GM12878 (cell line): ENCODE measurements at regions not wholly inside any gene's neighbourhood (a gene's known extent, or its start where the extent isn't known, plus 50 kb on each side); places are given as distances from the start of the nearest gene placed in this dataset.

Source experiments
- ATAC-seq: fragments of 200-7000 bp; cut with Tn5 transposase; 3 replicates; pipeline ENCODE4 v1.9.1; 2020; ENCODE audit warnings: mild to moderate bottlenecking, moderate library complexity
- BruUV-seq: library from RNA; stranded (reverse); fragments of 400-500 nt; replicated peaks from 2 replicates; lab custom pipeline; 2021; lab: Mats Ljungman, UMichigan
- CTCF ChIA-PET: fragments of 300-600 bp; sonication (Branson Sonifier 250); formaldehyde crosslinking; extraction: SDS; loops from one replicate; lab custom pipeline; 2021; ENCODE audit warnings: inconsistent platforms; lab: Yijun Ruan, JAX
- POLR2A ChIA-PET: fragments of 350-600 bp; formaldehyde crosslinking; extraction: SDS; loops from one replicate; lab custom pipeline; 2021; ENCODE audit warnings: inconsistent platforms; lab: Charles Lee
- RAD21 ChIA-PET: fragments of 300-600 bp; sonication (Branson Sonifier 250); formaldehyde crosslinking; loops from one replicate; lab custom pipeline; 2023; ENCODE audit warnings: antibody characterized with exemption; ENCODE audit not compliant: unreplicated experiment; lab: Charles Lee
- SMC1A ChIA-PET: fragments of 300-600 bp; sonication (Branson Sonifier 250); formaldehyde crosslinking; loops from one replicate; lab custom pipeline; 2023; ENCODE audit not compliant: unreplicated experiment, uncharacterized antibody; lab: Charles Lee
- DNase-seq: peaks from one replicate; pipeline ENCODE4 v3.0.0-alpha.2; 2011; ENCODE audit warnings: low read depth, low spot score
- FAIRE-seq: peaks from 3 replicates; lab custom pipeline; 2011; peaks lifted over from hg19 to GRCh38; lab: Jason Lieb, UNC
- H2AFZ ChIP-seq: 2 replicates; pipeline ENCODE4 v1.6.0; 2011; ENCODE audit warnings: low read depth, low read length, control low read depth; ENCODE audit not compliant: control insufficient read depth
- H3K27ac ChIP-seq: 2 replicates; pipeline ENCODE4 v1.5.1; 2011; ENCODE audit warnings: control low read depth; ENCODE audit not compliant: control insufficient read depth, insufficient read depth
- H3K27me3 ChIP-seq, 2 experiments: replicated peaks in 1 of 2; 2 replicates each; pipeline versions ENCODE4 v1.6.0 to v1.6.1; 2011; ENCODE audit warnings: low read length in 1 of 2; ENCODE audit not compliant: control insufficient read depth in 2 of 2, insufficient read depth in 2 of 2
- H3K36me3 ChIP-seq, 2 experiments: 2 replicates each; pipeline ENCODE4 v1.5.1; 2011; ENCODE audit warnings: low read length in 1 of 2; ENCODE audit not compliant: control insufficient read depth in 2 of 2, insufficient read depth in 2 of 2
- H3K4me1 ChIP-seq: 2 replicates; pipeline ENCODE4 v1.6.1; 2011; ENCODE audit warnings: mild to moderate bottlenecking, low read length, moderate library complexity, mixed read lengths; ENCODE audit not compliant: control insufficient read depth, insufficient read depth
- H3K4me2 ChIP-seq: 2 replicates; pipeline ENCODE4 v1.6.0; 2011; ENCODE audit warnings: control low read depth; ENCODE audit not compliant: control insufficient read depth, insufficient read depth
- H3K4me3 ChIP-seq: fragments of 200-600 bp; sonication (generic); 2 replicates; pipeline ENCODE4 v1.5.1; 2016
- H3K79me2 ChIP-seq: 2 replicates; pipeline ENCODE4 v1.6.0; 2011; ENCODE audit warnings: low read length; ENCODE audit not compliant: control insufficient read depth, insufficient read depth
- H3K9ac ChIP-seq: 2 replicates; pipeline ENCODE4 v1.8.0; 2011; ENCODE audit warnings: low read length, control low read depth, mixed read lengths; ENCODE audit not compliant: control insufficient read depth, insufficient read depth
- H3K9me3 ChIP-seq: replicated peaks from 3 replicates; pipeline ENCODE4 v1.5.1; 2011; ENCODE audit warnings: mild to moderate bottlenecking, low read length; ENCODE audit not compliant: control insufficient read depth, insufficient read depth
- H4K20me1 ChIP-seq: 2 replicates; pipeline ENCODE4 v1.6.0; 2011; ENCODE audit not compliant: control insufficient read depth, insufficient read depth
- CREM ChIP-seq: IDR thresholded peaks from 2 replicates; pipeline ENCODE4 v1.6.1; 2014; ENCODE audit warnings: antibody characterized with exemption, low read depth
- EP300 ChIP-seq, 2 experiments: fragments of 150-350 bp in 1 of 2; IDR thresholded peaks; 2 replicates each; pipeline ENCODE4 v1.6.1; 2011 to 2012; ENCODE audit warnings: low read depth in 2 of 2, low read length in 2 of 2, borderline replicate concordance in 1 of 2, improper control_type of control experiment in 1 of 2, inconsistent platforms in 1 of 2; ENCODE audit not compliant: control insufficient read depth in 1 of 2
- MTA3 ChIP-seq: IDR thresholded peaks from 2 replicates; pipeline ENCODE4 v1.6.1; 2012; ENCODE audit warnings: low read length, inconsistent platforms, borderline replicate concordance
- NFYB ChIP-seq: IDR thresholded peaks from 2 replicates; pipeline ENCODE4 v1.6.1; 2011; ENCODE audit warnings: low read depth, mild to moderate bottlenecking, low read length, improper control_type of control experiment, moderate library complexity; ENCODE audit not compliant: insufficient read depth
- SIN3A ChIP-seq: IDR thresholded peaks from 2 replicates; pipeline ENCODE4 v1.6.1; 2012; ENCODE audit warnings: low read depth, low read length, improper control_type of control experiment
- TARDBP ChIP-seq: IDR thresholded peaks from 2 replicates; pipeline ENCODE4 v1.6.1; 2016; ENCODE audit warnings: borderline replicate concordance
- TBL1XR1 ChIP-seq: IDR thresholded peaks from 2 replicates; pipeline ENCODE4 v1.6.1; 2012; ENCODE audit warnings: low read depth, low read length, improper control_type of control experiment
- TCF12 ChIP-seq: IDR thresholded peaks from 2 replicates; pipeline ENCODE4 v1.6.1; 2011; ENCODE audit warnings: low read depth, mild to moderate bottlenecking, low read length
- WGBS: methylation state at CpG from one replicate; pipeline ENCODE4 v1.1.6; 2016; ENCODE audit warnings: low lambda C conversion rate; ENCODE audit not compliant: insufficient replicate concordance, insufficient coverage; ENCODE audit errors: missing lambda C conversion rate; 5-methylcytosine and 5-hydroxymethylcytosine counted together
- in situ Hi-C: fragments of 300-500 bp; cut with MboI; formaldehyde crosslinking; loops from 9 replicates; pipeline ENCODE4 v1.14.3; 2018; ENCODE audit warnings: mixed read lengths
- intact Hi-C: fragments of 100-400 bp; cut with micrococcal nuclease; formaldehyde crosslinking; loops from one replicate; pipeline ENCODE4 v1.14.2; 2022; ENCODE audit not compliant: unreplicated experiment
- TF ChIP-seq, protein P1 (sequence below): fragments of 450-650 bp; conservative IDR thresholded peaks from 2 replicates; pipeline ENCODE4 v1.6.1; 2017; ENCODE audit warnings: mild to moderate bottlenecking, moderate library complexity
- TF ChIP-seq, protein P2 (sequence below): IDR thresholded peaks from 2 replicates; pipeline ENCODE4 v1.6.1; 2011; ENCODE audit warnings: borderline replicate concordance, low read depth, mild to moderate bottlenecking, moderate library complexity, low read length; ENCODE audit not compliant: insufficient read depth, poor library complexity, severe bottlenecking

- TF ChIP-seq SIN3A (no peak), TARDBP (no peak), EP300 (IDR thresholded peaks at IDR 0.05; ENCODE audit: borderline replicate concordance in 1 of 2, control insufficient read depth in 1 of 2, low read depth in 2 of 2, low read length in 2 of 2) (no peak), TBL1XR1 (no peak), CREM (no peak), MTA3 (no peak), NFYB (no peak), TCF12 (no peak)
- TF ChIP-seq, protein P1, sequence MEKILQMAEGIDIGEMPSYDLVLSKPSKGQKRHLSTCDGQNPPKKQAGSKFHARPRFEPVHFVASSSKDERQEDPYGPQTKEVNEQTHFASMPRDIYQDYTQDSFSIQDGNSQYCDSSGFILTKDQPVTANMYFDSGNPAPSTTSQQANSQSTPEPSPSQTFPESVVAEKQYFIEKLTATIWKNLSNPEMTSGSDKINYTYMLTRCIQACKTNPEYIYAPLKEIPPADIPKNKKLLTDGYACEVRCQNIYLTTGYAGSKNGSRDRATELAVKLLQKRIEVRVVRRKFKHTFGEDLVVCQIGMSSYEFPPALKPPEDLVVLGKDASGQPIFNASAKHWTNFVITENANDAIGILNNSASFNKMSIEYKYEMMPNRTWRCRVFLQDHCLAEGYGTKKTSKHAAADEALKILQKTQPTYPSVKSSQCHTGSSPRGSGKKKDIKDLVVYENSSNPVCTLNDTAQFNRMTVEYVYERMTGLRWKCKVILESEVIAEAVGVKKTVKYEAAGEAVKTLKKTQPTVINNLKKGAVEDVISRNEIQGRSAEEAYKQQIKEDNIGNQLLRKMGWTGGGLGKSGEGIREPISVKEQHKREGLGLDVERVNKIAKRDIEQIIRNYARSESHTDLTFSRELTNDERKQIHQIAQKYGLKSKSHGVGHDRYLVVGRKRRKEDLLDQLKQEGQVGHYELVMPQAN: no peak
These were observed 215.7 kb downstream of the TEX29 start (continued) for GRCh38 chr13:111536075-111536642.

- no peaks in the 10 kb centered on the region for H3K4me1 ChIP-seq
- H3K9ac ChIP-seq: no peak overlapping the region
- FAIRE-seq: no peak
- no peaks in the 10 kb centered on the region for H3K9me3 ChIP-seq
- no peak overlapping the region for H2AFZ ChIP-seq
- intact Hi-C loops: no loop called here
- H3K4me3 ChIP-seq: no peak overlapping the region
- no peaks in the 10 kb centered on the region for H4K20me1 ChIP-seq
- no peak for ATAC-seq
- BruUV-seq: no TSS peak
- ChIA-PET SMC1A (no interaction called here), RAD21 (no interaction called here), POLR2A (no interaction called here), CTCF (no interaction called here)
- no peak overlapping the region for H3K27ac ChIP-seq
- H3K27me3 ChIP-seq: no peaks in the 10 kb centered on the region
- DNase-seq: no peak
- H3K79me2 ChIP-seq: no peaks in the 10 kb centered on the region
- no peak for TF ChIP-seq TCF12
- TF ChIP-seq, protein P2, sequence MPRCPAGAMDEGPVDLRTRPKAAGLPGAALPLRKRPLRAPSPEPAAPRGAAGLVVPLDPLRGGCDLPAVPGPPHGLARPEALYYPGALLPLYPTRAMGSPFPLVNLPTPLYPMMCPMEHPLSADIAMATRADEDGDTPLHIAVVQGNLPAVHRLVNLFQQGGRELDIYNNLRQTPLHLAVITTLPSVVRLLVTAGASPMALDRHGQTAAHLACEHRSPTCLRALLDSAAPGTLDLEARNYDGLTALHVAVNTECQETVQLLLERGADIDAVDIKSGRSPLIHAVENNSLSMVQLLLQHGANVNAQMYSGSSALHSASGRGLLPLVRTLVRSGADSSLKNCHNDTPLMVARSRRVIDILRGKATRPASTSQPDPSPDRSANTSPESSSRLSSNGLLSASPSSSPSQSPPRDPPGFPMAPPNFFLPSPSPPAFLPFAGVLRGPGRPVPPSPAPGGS: no peak
- H3K36me3 ChIP-seq: no peaks in the 10 kb centered on the region
- 21% methylated on average over 15 of the region's 15 CpGs for WGBS
- in situ Hi-C loops: no loop called here
- H3K4me2 ChIP-seq: no peak overlapping the region
These were observed 216.8 kb downstream of the TEX29 start for GRCh38 chr13:111537115-111537728.
